ENCODE measurements at regions not wholly inside any gene's neighbourhood (a gene's known extent, or its start where the extent isn't known, plus 50 kb on each side); places are given as distances from the start of the nearest gene placed in this dataset.

DNA sequence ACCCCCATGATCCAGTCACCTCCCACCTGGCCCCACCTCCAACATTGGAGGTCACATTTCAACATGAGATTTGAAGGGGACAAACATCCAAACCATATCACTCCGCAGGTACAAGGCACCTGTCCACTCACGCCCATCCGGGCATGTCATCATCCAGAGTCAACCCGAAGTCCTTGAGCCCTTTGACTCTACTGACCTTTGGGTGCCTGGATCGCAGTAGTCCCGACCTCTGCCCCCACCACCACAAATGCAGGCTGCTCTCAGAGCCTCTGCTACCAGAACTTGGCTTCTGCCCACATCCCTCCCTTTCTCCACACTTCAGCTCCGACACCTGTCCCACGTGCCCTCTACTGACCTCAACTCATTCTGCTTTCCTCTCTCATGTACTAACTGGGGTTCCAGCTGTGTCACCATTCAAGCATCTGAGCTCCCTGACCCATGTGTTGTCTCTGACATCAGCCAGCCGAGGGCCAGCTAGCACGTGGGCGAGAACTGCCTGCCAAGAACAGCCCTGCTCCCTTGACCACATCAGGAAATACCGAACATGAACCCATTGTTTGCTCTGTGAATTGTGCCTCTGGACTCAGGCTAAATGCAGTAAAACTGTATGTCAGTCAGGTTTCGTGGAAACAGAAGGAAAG is 498.3 kb upstream of the SULF2 start (continued):
- TF ChIP-seq, protein P1, sequence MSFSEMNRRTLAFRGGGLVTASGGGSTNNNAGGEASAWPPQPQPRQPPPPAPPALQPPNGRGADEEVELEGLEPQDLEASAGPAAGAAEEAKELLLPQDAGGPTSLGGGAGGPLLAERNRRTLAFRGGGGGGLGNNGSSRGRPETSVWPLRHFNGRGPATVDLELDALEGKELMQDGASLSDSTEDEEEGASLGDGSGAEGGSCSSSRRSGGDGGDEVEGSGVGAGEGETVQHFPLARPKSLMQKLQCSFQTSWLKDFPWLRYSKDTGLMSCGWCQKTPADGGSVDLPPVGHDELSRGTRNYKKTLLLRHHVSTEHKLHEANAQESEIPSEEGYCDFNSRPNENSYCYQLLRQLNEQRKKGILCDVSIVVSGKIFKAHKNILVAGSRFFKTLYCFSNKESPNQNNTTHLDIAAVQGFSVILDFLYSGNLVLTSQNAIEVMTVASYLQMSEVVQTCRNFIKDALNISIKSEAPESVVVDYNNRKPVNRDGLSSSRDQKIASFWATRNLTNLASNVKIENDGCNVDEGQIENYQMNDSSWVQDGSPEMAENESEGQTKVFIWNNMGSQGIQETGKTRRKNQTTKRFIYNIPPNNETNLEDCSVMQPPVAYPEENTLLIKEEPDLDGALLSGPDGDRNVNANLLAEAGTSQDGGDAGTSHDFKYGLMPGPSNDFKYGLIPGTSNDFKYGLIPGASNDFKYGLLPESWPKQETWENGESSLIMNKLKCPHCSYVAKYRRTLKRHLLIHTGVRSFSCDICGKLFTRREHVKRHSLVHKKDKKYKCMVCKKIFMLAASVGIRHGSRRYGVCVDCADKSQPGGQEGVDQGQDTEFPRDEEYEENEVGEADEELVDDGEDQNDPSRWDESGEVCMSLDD (CRISPR knock-in tag; IDR thresholded peaks at IDR 0.05; ENCODE audit: borderline replicate concordance), result no peak
- no peak for TF ChIP-seq GZF1 (CRISPR knock-in tag; IDR thresholded peaks at IDR 0.05)
- TF ChIP-seq, protein P2, sequence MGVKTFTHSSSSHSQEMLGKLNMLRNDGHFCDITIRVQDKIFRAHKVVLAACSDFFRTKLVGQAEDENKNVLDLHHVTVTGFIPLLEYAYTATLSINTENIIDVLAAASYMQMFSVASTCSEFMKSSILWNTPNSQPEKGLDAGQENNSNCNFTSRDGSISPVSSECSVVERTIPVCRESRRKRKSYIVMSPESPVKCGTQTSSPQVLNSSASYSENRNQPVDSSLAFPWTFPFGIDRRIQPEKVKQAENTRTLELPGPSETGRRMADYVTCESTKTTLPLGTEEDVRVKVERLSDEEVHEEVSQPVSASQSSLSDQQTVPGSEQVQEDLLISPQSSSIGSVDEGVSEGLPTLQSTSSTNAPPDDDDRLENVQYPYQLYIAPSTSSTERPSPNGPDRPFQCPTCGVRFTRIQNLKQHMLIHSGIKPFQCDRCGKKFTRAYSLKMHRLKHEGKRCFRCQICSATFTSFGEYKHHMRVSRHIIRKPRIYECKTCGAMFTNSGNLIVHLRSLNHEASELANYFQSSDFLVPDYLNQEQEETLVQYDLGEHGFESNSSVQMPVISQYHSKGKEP (CRISPR knock-in tag; IDR thresholded peaks at IDR 0.05), result no peak
- TF ChIP-seq, protein P3, sequence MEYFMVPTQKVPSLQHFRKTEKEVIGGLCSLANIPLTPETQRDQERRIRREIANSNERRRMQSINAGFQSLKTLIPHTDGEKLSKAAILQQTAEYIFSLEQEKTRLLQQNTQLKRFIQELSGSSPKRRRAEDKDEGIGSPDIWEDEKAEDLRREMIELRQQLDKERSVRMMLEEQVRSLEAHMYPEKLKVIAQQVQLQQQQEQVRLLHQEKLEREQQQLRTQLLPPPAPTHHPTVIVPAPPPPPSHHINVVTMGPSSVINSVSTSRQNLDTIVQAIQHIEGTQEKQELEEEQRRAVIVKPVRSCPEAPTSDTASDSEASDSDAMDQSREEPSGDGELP (IDR thresholded peaks at IDR 0.05; ENCODE audit: borderline replicate concordance, low read depth), result peak; percentile 58; the same call in 1 of the 2 replicates
- TF ChIP-seq, protein P4, sequence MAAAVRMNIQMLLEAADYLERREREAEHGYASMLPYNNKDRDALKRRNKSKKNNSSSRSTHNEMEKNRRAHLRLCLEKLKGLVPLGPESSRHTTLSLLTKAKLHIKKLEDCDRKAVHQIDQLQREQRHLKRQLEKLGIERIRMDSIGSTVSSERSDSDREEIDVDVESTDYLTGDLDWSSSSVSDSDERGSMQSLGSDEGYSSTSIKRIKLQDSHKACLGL (CRISPR knock-in tag; IDR thresholded peaks at IDR 0.05), result peak; percentile 43; the same call in 1 of the 2 replicates
- no peak for TF ChIP-seq ZNF207 (IDR thresholded peaks at IDR 0.05; ENCODE audit: borderline replicate concordance)
- TF ChIP-seq, protein P5, sequence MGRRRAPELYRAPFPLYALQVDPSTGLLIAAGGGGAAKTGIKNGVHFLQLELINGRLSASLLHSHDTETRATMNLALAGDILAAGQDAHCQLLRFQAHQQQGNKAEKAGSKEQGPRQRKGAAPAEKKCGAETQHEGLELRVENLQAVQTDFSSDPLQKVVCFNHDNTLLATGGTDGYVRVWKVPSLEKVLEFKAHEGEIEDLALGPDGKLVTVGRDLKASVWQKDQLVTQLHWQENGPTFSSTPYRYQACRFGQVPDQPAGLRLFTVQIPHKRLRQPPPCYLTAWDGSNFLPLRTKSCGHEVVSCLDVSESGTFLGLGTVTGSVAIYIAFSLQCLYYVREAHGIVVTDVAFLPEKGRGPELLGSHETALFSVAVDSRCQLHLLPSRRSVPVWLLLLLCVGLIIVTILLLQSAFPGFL (CRISPR knock-in tag; IDR thresholded peaks at IDR 0.05), result no peak
- TF ChIP-seq MIER2 (CRISPR knock-in tag; IDR thresholded peaks at IDR 0.05), result 0 out of 2 replicates have a peak, but pooled peaks have one; percentile 60
- TF ChIP-seq, protein P6, sequence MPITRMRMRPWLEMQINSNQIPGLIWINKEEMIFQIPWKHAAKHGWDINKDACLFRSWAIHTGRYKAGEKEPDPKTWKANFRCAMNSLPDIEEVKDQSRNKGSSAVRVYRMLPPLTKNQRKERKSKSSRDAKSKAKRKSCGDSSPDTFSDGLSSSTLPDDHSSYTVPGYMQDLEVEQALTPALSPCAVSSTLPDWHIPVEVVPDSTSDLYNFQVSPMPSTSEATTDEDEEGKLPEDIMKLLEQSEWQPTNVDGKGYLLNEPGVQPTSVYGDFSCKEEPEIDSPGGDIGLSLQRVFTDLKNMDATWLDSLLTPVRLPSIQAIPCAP (CRISPR knock-in tag; IDR thresholded peaks at IDR 0.05; ENCODE audit: low read depth), result no peak
- peak; percentile 43; the same call in 1 of the 2 replicates for TF ChIP-seq DPF2 (CRISPR knock-in tag; IDR thresholded peaks at IDR 0.05; ENCODE audit: borderline replicate concordance, low read depth)
- TF ChIP-seq KLF15 (CRISPR knock-in tag; IDR thresholded peaks at IDR 0.05; ENCODE audit: borderline replicate concordance), result no peak
- TF ChIP-seq ZNF354B (CRISPR knock-in tag; IDR thresholded peaks at IDR 0.05), result no peak
- TF ChIP-seq RARA (CRISPR knock-in tag; IDR thresholded peaks at IDR 0.05), result peak; percentile 89
- TF ChIP-seq ZFP41 (CRISPR knock-in tag; IDR thresholded peaks at IDR 0.05; ENCODE audit: borderline replicate concordance), result 0 out of 2 replicates have a peak, but pooled peaks have one; percentile 61
- no peak for TF ChIP-seq ZNF121 (CRISPR knock-in tag; IDR thresholded peaks at IDR 0.05)
- TF ChIP-seq TMF1 (CRISPR knock-in tag; IDR thresholded peaks at IDR 0.05; ENCODE audit: low read depth), result no peak
- no peak for TF ChIP-seq SNRNP70 (IDR thresholded peaks at IDR 0.05; ENCODE audit: low read depth, low read length)
- peak; percentile 40; the same call in 1 of the 2 replicates for TF ChIP-seq KAT8 (CRISPR knock-in tag; IDR thresholded peaks at IDR 0.05)
- TF ChIP-seq, protein P7, sequence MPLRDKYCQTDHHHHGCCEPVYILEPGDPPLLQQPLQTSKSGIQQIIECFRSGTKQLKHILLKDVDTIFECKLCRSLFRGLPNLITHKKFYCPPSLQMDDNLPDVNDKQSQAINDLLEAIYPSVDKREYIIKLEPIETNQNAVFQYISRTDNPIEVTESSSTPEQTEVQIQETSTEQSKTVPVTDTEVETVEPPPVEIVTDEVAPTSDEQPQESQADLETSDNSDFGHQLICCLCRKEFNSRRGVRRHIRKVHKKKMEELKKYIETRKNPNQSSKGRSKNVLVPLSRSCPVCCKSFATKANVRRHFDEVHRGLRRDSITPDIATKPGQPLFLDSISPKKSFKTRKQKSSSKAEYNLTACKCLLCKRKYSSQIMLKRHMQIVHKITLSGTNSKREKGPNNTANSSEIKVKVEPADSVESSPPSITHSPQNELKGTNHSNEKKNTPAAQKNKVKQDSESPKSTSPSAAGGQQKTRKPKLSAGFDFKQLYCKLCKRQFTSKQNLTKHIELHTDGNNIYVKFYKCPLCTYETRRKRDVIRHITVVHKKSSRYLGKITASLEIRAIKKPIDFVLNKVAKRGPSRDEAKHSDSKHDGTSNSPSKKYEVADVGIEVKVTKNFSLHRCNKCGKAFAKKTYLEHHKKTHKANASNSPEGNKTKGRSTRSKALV (CRISPR knock-in tag; IDR thresholded peaks at IDR 0.05), result no peak
- no peak for TF ChIP-seq ZMYM3 (CRISPR knock-in tag; IDR thresholded peaks at IDR 0.05)
